ENCODE measurements at regions not wholly inside any gene's neighbourhood (a gene's known extent, or its start where the extent isn't known, plus 50 kb on each side); places are given as distances from the start of the nearest gene placed in this dataset.

- no peak for TF ChIP-seq CTCF (IDR thresholded peaks at IDR 0.05; ENCODE audit: extremely low read depth in 1 of 2, insufficient read depth in 1 of 2, low read depth in 1 of 2, low read length in 2 of 2)
- TF ChIP-seq FOS (IDR thresholded peaks at IDR 0.05; ENCODE audit: borderline replicate concordance, insufficient read depth, low read length): no peak
- TF ChIP-seq MYC (IDR thresholded peaks at IDR 0.05; ENCODE audit: low read depth, low read length): no peak
- no peak for TF ChIP-seq POLR2A (IDR thresholded peaks at IDR 0.05; ENCODE audit: low read depth, low read length)
- TF ChIP-seq JUN (IDR thresholded peaks at IDR 0.05; ENCODE audit: borderline replicate concordance, insufficient read depth, insufficient read length, low read depth): no peak
- no peak for TF ChIP-seq POLR2AphosphoS5 (IDR thresholded peaks at IDR 0.05; ENCODE audit: insufficient read depth, low read depth, low read length)
- TF ChIP-seq MAX (IDR thresholded peaks at IDR 0.05; ENCODE audit: insufficient read depth, insufficient read length): no peak
- TF ChIP-seq EZH2 (IDR thresholded peaks at IDR 0.05; ENCODE audit: borderline replicate concordance, low read depth, low read length, severe bottlenecking): no peak
- no peak for TF ChIP-seq GATA2 (IDR thresholded peaks at IDR 0.05; ENCODE audit: insufficient read depth, insufficient read length, low read depth, low read length)
Observed at GRCh38 chr3:124207873-124208485, 216.1 kb upstream of the ROPN1 start.
